K562 (cell line): ENCODE measurements at regions not wholly inside any gene's neighbourhood (a gene's known extent, or its start where the extent isn't known, plus 50 kb on each side); places are given as distances from the start of the nearest gene placed in this dataset.

Source experiments
- ATAC-seq: fragments of 200-7000 bp; cut with Tn5 transposase; 3 replicates; pipeline ENCODE4 v1.9.1; 2020; ENCODE audit warnings: moderate library complexity
- BruUV-seq: library from RNA; stranded (reverse); fragments of 400-500 nt; replicated peaks from 2 replicates; lab custom pipeline; 2021; lab: Mats Ljungman, UMichigan
- CTCF ChIA-PET: fragments of 300-600 bp; formaldehyde crosslinking; extraction: SDS; loops from one replicate; lab custom pipeline; 2021; ENCODE audit warnings: low intra/inter-chr PET ratio; lab: Yijun Ruan, JAX
- POLR2A ChIA-PET: fragments of 300-600, 350-650 bp; sonication (Branson Sonifier 250); formaldehyde crosslinking; extraction: SDS; loops from one replicate; lab custom pipeline; 2021; ENCODE audit warnings: antibody characterized with exemption, inconsistent platforms; lab: Yijun Ruan, JAX
- DNase-seq, 4 experiments: peaks; one replicate each; pipeline versions ENCODE4 v3.0.0 to v3.0.0-alpha.2; 2011 to 2018; ENCODE audit warnings: low spot score in 3 of 4, mixed read lengths in 3 of 4; ENCODE audit errors: extremely low read depth in 1 of 4
- FAIRE-seq: peaks from 2 replicates; lab custom pipeline; 2011; peaks lifted over from hg19 to GRCh38; lab: Jason Lieb, UNC
- H2AFZ ChIP-seq: 2 replicates; pipeline ENCODE4 v1.6.0; 2011; ENCODE audit warnings: low read depth, low read length, control low read depth, inconsistent platforms
- H3K27ac ChIP-seq: fragments of 200-600 bp; 3 replicates; pipeline ENCODE4 v1.8.0; 2011; ENCODE audit warnings: low read depth, mild to moderate bottlenecking, control low read depth, inconsistent platforms, low read length, moderate library complexity, mixed read lengths; ENCODE audit errors: extremely low read depth
- H3K27me3 ChIP-seq, 2 experiments: fragments of 300-600 bp in 1 of 2; 2 replicates in 1 of 2; 3 replicates in 1 of 2; pipeline versions ENCODE4 v1.6.0 to v1.8.0; 2011; ENCODE audit warnings: inconsistent platforms in 2 of 2, low read length in 2 of 2, mild to moderate bottlenecking in 1 of 2, mixed read lengths in 1 of 2, moderate library complexity in 1 of 2; ENCODE audit not compliant: control insufficient read depth in 2 of 2, insufficient read depth in 2 of 2
- H3K36me3 ChIP-seq: fragments of 300-600 bp; 3 replicates; pipeline ENCODE4 v1.8.0; 2011; ENCODE audit warnings: mild to moderate bottlenecking, low read length, inconsistent platforms; ENCODE audit not compliant: control insufficient read depth, insufficient read depth
- H3K4me1 ChIP-seq, 2 experiments: fragments of 200-600 bp in 1 of 2; replicated peaks in 1 of 2; 2 replicates in 1 of 2; 3 replicates in 1 of 2; pipeline versions ENCODE4 v1.5.1 to v1.8.0; 2011; ENCODE audit warnings: inconsistent platforms in 2 of 2, low read length in 2 of 2, mild to moderate bottlenecking in 1 of 2, mixed read lengths in 1 of 2, moderate library complexity in 1 of 2; ENCODE audit not compliant: control insufficient read depth in 2 of 2, insufficient read depth in 2 of 2
- H3K4me2 ChIP-seq: 2 replicates; pipeline ENCODE4 v1.6.1; 2011; ENCODE audit warnings: low read length, control low read depth, inconsistent platforms, mixed read lengths; ENCODE audit not compliant: insufficient read depth
- H3K4me3 ChIP-seq: fragments of 200-600 bp; sonication (generic), shearing (Covaris generic); 2 replicates; pipeline ENCODE4 v1.5.1; 2016; ENCODE audit warnings: control low read depth, inconsistent platforms
- H3K79me2 ChIP-seq: fragments of 200-600 bp; 3 replicates; pipeline ENCODE4 v1.8.0; 2011; ENCODE audit warnings: low read length, inconsistent platforms; ENCODE audit not compliant: control insufficient read depth, insufficient read depth
- H3K9ac ChIP-seq, 2 experiments: 2 replicates each; pipeline versions ENCODE4 v1.6.0 to v1.6.1; 2011; ENCODE audit warnings: low read depth in 2 of 2, low read length in 2 of 2, control low read depth in 1 of 2, inconsistent platforms in 1 of 2, mild to moderate bottlenecking in 1 of 2, mixed read lengths in 1 of 2; ENCODE audit not compliant: insufficient read depth in 1 of 2
- H3K9me1 ChIP-seq: one replicate; pipeline ENCODE4 v1.6.0; 2011; ENCODE audit warnings: inconsistent platforms, mild to moderate bottlenecking, low read length, moderate library complexity; ENCODE audit not compliant: control insufficient read depth, insufficient read depth
- H3K9me3 ChIP-seq: replicated peaks from 2 replicates; pipeline ENCODE4 v1.5.1; 2011; ENCODE audit warnings: low read depth, low read length, inconsistent platforms; ENCODE audit not compliant: control insufficient read depth, insufficient read depth
- H4K20me1 ChIP-seq: replicated peaks from 2 replicates; pipeline ENCODE4 v1.6.1; 2011; ENCODE audit warnings: low read length, inconsistent platforms, mixed read lengths; ENCODE audit not compliant: control insufficient read depth, insufficient read depth
- ASH1L ChIP-seq: fragments of 450-650 bp; IDR thresholded peaks from 2 replicates; pipeline ENCODE4 v1.6.1; 2018; ENCODE audit warnings: borderline replicate concordance, mild to moderate bottlenecking, low read depth; ENCODE audit not compliant: partially characterized antibody
- DPF2 ChIP-seq: fragments of 450-650 bp; IDR thresholded peaks from 2 replicates; pipeline ENCODE4 v1.6.1; 2016
- FOXA1 ChIP-seq: fragments of 450-650 bp; IDR thresholded peaks from 2 replicates; pipeline ENCODE4 v1.6.1; 2016; ENCODE audit warnings: mild to moderate bottlenecking, borderline replicate concordance
- HDAC6 ChIP-seq: IDR thresholded peaks from 2 replicates; pipeline ENCODE4 v1.6.1; 2012; ENCODE audit warnings: low read depth, mild to moderate bottlenecking, control low read depth, inconsistent platforms, low read length, moderate library complexity
- KDM2B ChIP-seq: fragments of 250-450 bp; sonication (Bioruptor Pico); IDR thresholded peaks from 2 replicates; pipeline ENCODE4 v1.8.0; 2021; ENCODE audit warnings: mild to moderate bottlenecking, moderate library complexity
- KLF10 ChIP-seq: fragments of 250-450 bp; sonication (Bioruptor Pico); IDR thresholded peaks from 2 replicates; pipeline ENCODE4 v1.6.1; 2021; ENCODE audit warnings: matching md5 sums
- MAFG ChIP-seq: fragments of 450-650 bp; conservative IDR thresholded peaks from 2 replicates; pipeline ENCODE4 v1.6.1; 2016; ENCODE audit warnings: missing genetic modification characterization, missing compliant biosample characterization
- NCOA1 ChIP-seq: fragments of 450-650 bp; IDR thresholded peaks from 2 replicates; pipeline ENCODE4 v1.6.1; 2016; ENCODE audit warnings: low read depth
- NFATC3 ChIP-seq: fragments of 450-650 bp; IDR thresholded peaks from 2 replicates; pipeline ENCODE4 v1.6.1; 2017; ENCODE audit warnings: mild to moderate bottlenecking
- POLR2AphosphoS2 ChIP-seq: IDR thresholded peaks from 2 replicates; pipeline ENCODE4 v1.6.1; 2012; ENCODE audit warnings: low read length, improper control_type of control experiment
- POLR3G ChIP-seq: IDR thresholded peaks from 2 replicates; pipeline ENCODE4 v1.6.1; 2011; ENCODE audit not compliant: insufficient read length, insufficient replicate concordance; ENCODE audit errors: extremely low read depth
- SMARCA5 ChIP-seq: fragments of 450-650 bp; IDR thresholded peaks from 2 replicates; pipeline ENCODE4 v1.6.1; 2016
- SRSF7 ChIP-seq: fragments of 200-400 bp; formaldehyde crosslinking; optimal IDR thresholded peaks from 2 replicates; pipeline ENCODE3; 2017; ENCODE audit warnings: mild to moderate bottlenecking, low read depth, low read length
- TFAM ChIP-seq: fragments of 250-450 bp; sonication (Bioruptor Pico); conservative IDR thresholded peaks from 2 replicates; pipeline ENCODE4 v1.5.0; 2021; ENCODE audit warnings: mild to moderate bottlenecking, moderate library complexity
- ZNF197 ChIP-seq: fragments of 200-800 bp; sonication (Bioruptor generic); IDR thresholded peaks from 2 replicates; pipeline ENCODE4 v1.6.1; 2016; ENCODE audit warnings: low read depth, missing genetic modification characterization, missing compliant biosample characterization
- ZNF668 ChIP-seq: fragments of 250-450 bp; sonication (Bioruptor Pico); IDR thresholded peaks from 2 replicates; pipeline ENCODE4 v1.8.0; 2022; ENCODE audit warnings: mild to moderate bottlenecking, inconsistent platforms
- in situ Hi-C: fragments of 300-500 bp; cut with MboI; formaldehyde crosslinking; loops from 4 replicates; pipeline ENCODE4 v1.15.0; 2018; ENCODE audit warnings: inconsistent platforms, mixed read lengths
- intact Hi-C: fragments of 100-400 bp; cut with micrococcal nuclease; formaldehyde crosslinking; loops from 2 replicates; pipeline ENCODE4 v1.14.2; 2022
- TF ChIP-seq, protein P1 (sequence below): fragments of 450-650 bp; conservative IDR thresholded peaks from 2 replicates; pipeline ENCODE4 v1.6.1; 2016; ENCODE audit warnings: missing genetic modification characterization, low read depth, mild to moderate bottlenecking, control low read depth, missing compliant biosample characterization

DNA sequence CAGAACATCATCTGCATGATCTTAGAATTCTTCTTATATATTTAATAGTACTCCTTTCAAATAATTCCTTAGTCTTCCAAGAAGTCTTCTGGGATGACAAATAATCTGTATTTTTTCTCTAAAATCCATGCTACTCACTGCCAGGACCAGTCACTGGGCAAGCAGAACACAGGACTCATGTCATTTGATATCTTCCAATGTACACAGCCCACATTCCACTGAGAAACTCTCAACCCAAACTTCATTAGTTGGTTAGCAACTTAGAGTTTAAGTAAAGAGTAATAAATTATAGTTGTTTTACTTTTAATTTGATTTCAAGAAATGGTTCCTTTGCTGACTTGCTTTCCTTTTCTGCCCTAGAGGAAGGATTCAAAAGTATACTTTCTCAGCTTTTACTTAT, 317.0 kb downstream of the VGLL3 start:
- H3K9me1 ChIP-seq: no peaks in the 10 kb centered on the region
- H3K4me1 ChIP-seq: no peaks in the 10 kb centered on the region
- in situ Hi-C loops: no loop called here
- ATAC-seq: no peak
- no peaks in the 10 kb centered on the region for H3K79me2 ChIP-seq
- ChIA-PET CTCF (no interaction called here), POLR2A (no interaction called here)
- no peak overlapping the region for H3K27ac ChIP-seq
- H3K4me2 ChIP-seq: no peak overlapping the region
- H3K27me3 ChIP-seq: no peaks in the 10 kb centered on the region
- intact Hi-C loops: no loop called here
- H2AFZ ChIP-seq: no peak overlapping the region
- H3K4me3 ChIP-seq: no peak overlapping the region
- no peaks in the 10 kb centered on the region for H3K36me3 ChIP-seq
- no peak overlapping the region for H3K9ac ChIP-seq
- no peak for FAIRE-seq
- H4K20me1 ChIP-seq: no peaks in the 10 kb centered on the region
- H3K9me3 ChIP-seq: no peaks in the 10 kb centered on the region
- TF ChIP-seq NFATC3: no peak
- no peak for TF ChIP-seq TFAM
- no peak for TF ChIP-seq FOXA1
- TF ChIP-seq NCOA1: no peak
- TF ChIP-seq ZNF197: no peak
- TF ChIP-seq DPF2: no peak
- no peak for TF ChIP-seq ZNF668 (CRISPR knock-in tag)
- TF ChIP-seq POLR3G: no peak
- no peak for TF ChIP-seq KLF10
- TF ChIP-seq, protein P1, sequence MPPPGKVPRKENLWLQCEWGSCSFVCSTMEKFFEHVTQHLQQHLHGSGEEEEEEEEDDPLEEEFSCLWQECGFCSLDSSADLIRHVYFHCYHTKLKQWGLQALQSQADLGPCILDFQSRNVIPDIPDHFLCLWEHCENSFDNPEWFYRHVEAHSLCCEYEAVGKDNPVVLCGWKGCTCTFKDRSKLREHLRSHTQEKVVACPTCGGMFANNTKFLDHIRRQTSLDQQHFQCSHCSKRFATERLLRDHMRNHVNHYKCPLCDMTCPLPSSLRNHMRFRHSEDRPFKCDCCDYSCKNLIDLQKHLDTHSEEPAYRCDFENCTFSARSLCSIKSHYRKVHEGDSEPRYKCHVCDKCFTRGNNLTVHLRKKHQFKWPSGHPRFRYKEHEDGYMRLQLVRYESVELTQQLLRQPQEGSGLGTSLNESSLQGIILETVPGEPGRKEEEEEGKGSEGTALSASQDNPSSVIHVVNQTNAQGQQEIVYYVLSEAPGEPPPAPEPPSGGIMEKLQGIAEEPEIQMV (tag): no peak
- no peak for TF ChIP-seq KDM2B (CRISPR knock-in tag)
- no peak for TF ChIP-seq MAFG (tag)
- TF ChIP-seq HDAC6: no peak
- no peak for TF ChIP-seq SMARCA5
- no peak for TF ChIP-seq POLR2AphosphoS2
- no peak for TF ChIP-seq SRSF7
- TF ChIP-seq ASH1L: no peak
- DNase-seq: no peak
- BruUV-seq: no TSS peak
